HG03280 (cell line): ENCODE measurements at regions not wholly inside any gene's neighbourhood (a gene's known extent, or its start where the extent isn't known, plus 50 kb on each side); places are given as distances from the start of the nearest gene placed in this dataset.
"Not testable (repeated sequence)": the region's sequence is repeated elsewhere in the genome, so short reads cannot be mapped to it uniquely, and the experiment has no call there.

ENCODE experiments used
- ATAC-seq: cut with Tn5 transposase; IDR thresholded peaks from one replicate; pipeline ENCODE4 v1.9.1; 2021; ENCODE audit warnings: mild to moderate bottlenecking, moderate library complexity; ENCODE audit not compliant: unreplicated experiment

GRCh38 chr22:35178446-35178845 is 78.8 kb upstream of the HMGXB4 start:
- no peak for ATAC-seq

- ATAC-seq = no peak
Observed at GRCh38 chr22:35183917-35184316, 73.4 kb upstream of the HMGXB4 start.

GRCh38 chr22:35186492-35186891 is 70.8 kb upstream of the HMGXB4 start:
- ATAC-seq = no peak

GRCh38 chr22:35188930-35189329 is 68.4 kb upstream of the HMGXB4 start:
- not testable (repeated sequence) for ATAC-seq

GRCh38 chr22:35189559-35189958 is 67.7 kb upstream of the HMGXB4 start:
- ATAC-seq = no peak

GRCh38 chr22:35191412-35191811 is 65.9 kb upstream of the HMGXB4 start:
- ATAC-seq = no peak

GRCh38 chr22:35192129-35192918 is 65.0 kb upstream of the HMGXB4 start:
- no peak for ATAC-seq

- ATAC-seq = no peak
Observed at GRCh38 chr22:35195226-35195625, 62.1 kb upstream of the HMGXB4 start.

- ATAC-seq = no peak
Observed at GRCh38 chr22:35195821-35196220, 61.5 kb upstream of the HMGXB4 start.

- ATAC-seq = no peak
Observed at GRCh38 chr22:35197071-35197470, 60.2 kb upstream of the HMGXB4 start.

GRCh38 chr22:35197886-35198285 is 59.4 kb upstream of the HMGXB4 start:
- ATAC-seq = no peak

GRCh38 chr22:35198738-35199137 is 58.6 kb upstream of the HMGXB4 start:
- no peak for ATAC-seq

- no peak for ATAC-seq
Observed at GRCh38 chr22:35202376-35202775, 54.9 kb upstream of the HMGXB4 start.

GRCh38 chr22:35203583-35203982 is 53.7 kb upstream of the HMGXB4 start:
- no peak for ATAC-seq

GRCh38 chr22:35204807-35205775 is 52.2 kb upstream of the HMGXB4 start:
- no peak for ATAC-seq

- no peak for ATAC-seq
Observed at GRCh38 chr22:35205961-35206360, 51.3 kb upstream of the HMGXB4 start.

GRCh38 chr22:35206889-35207288 is 50.4 kb upstream of the HMGXB4 start:
- ATAC-seq = no peak
